SK-N-SH (cell line): ENCODE measurements at regions not wholly inside any gene's neighbourhood (a gene's known extent, or its start where the extent isn't known, plus 50 kb on each side); places are given as distances from the start of the nearest gene placed in this dataset.

Experiments used
- CTCF ChIA-PET: fragments of 300-600, 350-600 bp; formaldehyde crosslinking; extraction: SDS; loops from one replicate; lab custom pipeline; 2021; lab: Yijun Ruan, JAX
- POLR2A ChIA-PET: fragments of 350-600 bp; sonication (Branson Sonifier 250); formaldehyde crosslinking; extraction: SDS; loops from one replicate; lab custom pipeline; 2020; ENCODE audit warnings: antibody characterized with exemption, inconsistent platforms; lab: Yijun Ruan, JAX
- DNase-seq: peaks from one replicate; pipeline ENCODE4 v3.0.0; 2012
- H2AFZ ChIP-seq: fragments of 200-600 bp; sonication (generic); 2 replicates; pipeline ENCODE4 v1.8.1; 2016; ENCODE audit warnings: antibody characterized with exemption, mild to moderate bottlenecking, low read depth
- H3F3A ChIP-seq: fragments of 200-600 bp; sonication (generic); replicated peaks from 2 replicates; pipeline ENCODE3; 2016; ENCODE audit warnings: antibody characterized with exemption, mild to moderate bottlenecking; ENCODE audit not compliant: insufficient read depth
- H3K27ac ChIP-seq, 2 experiments: fragments of 200-500 bp in 1 of 2; fragments of 200-600 bp in 1 of 2; sonication (Bioruptor generic) in 1 of 2; sonication (generic), shearing (Covaris generic) in 1 of 2; 2 replicates each; pipeline versions ENCODE4 v1.5.1 to v1.6.1; 2014 to 2016; ENCODE audit warnings: low read depth in 2 of 2, inconsistent platforms in 1 of 2, low read length in 1 of 2, mild to moderate bottlenecking in 1 of 2, mixed read lengths in 1 of 2
- H3K27me3 ChIP-seq: fragments of 200-600 bp; sonication (generic), shearing (Covaris generic); 2 replicates; pipeline ENCODE4 v1.6.1; 2016; ENCODE audit warnings: mixed run types; ENCODE audit not compliant: insufficient read depth
- H3K36me3 ChIP-seq, 2 experiments: fragments of 200-500 bp in 1 of 2; fragments of 200-600 bp in 1 of 2; sonication (Bioruptor generic) in 1 of 2; sonication (generic) in 1 of 2; replicated peaks in 1 of 2; 2 replicates each; pipeline versions ENCODE3 to v1.5.1; 2014 to 2016; ENCODE audit warnings: low read length in 1 of 2, mild to moderate bottlenecking in 1 of 2; ENCODE audit not compliant: insufficient read depth in 2 of 2, control insufficient read depth in 1 of 2
- H3K4me1 ChIP-seq, 2 experiments: fragments of 200-500 bp in 1 of 2; fragments of 200-600 bp in 1 of 2; sonication (Bioruptor generic) in 1 of 2; sonication (generic), shearing (Covaris generic) in 1 of 2; 2 replicates each; pipeline versions ENCODE4 v1.5.1 to v1.6.1; 2014 to 2016; ENCODE audit warnings: low read depth in 1 of 2, low read length in 1 of 2, mixed run types in 1 of 2; ENCODE audit not compliant: insufficient read depth in 2 of 2, control insufficient read depth in 1 of 2
- H3K4me2 ChIP-seq: fragments of 200-600 bp; sonication (generic), shearing (Covaris generic); 2 replicates; pipeline ENCODE4 v1.6.1; 2017; ENCODE audit warnings: mixed run types
- H3K4me3 ChIP-seq, 2 experiments: fragments of 200-500 bp in 1 of 2; fragments of 200-600 bp in 1 of 2; sonication (Bioruptor generic) in 1 of 2; sonication (generic), shearing (Covaris generic) in 1 of 2; 2 replicates each; pipeline versions ENCODE4 v1.5.1 to v1.8.1; 2014 to 2016; ENCODE audit warnings: low read depth in 2 of 2, inconsistent platforms in 1 of 2, low read length in 1 of 2, mild to moderate bottlenecking in 1 of 2, mixed read lengths in 1 of 2, moderate library complexity in 1 of 2
- H3K79me2 ChIP-seq: fragments of 200-600 bp; sonication (generic); 2 replicates; pipeline ENCODE4 v1.8.1; 2017; ENCODE audit warnings: mild to moderate bottlenecking; ENCODE audit not compliant: insufficient read depth
- H3K9ac ChIP-seq: fragments of 200-600 bp; sonication (generic); 2 replicates; pipeline ENCODE4 v1.6.1; 2017; ENCODE audit warnings: mixed run types
- H3K9me2 ChIP-seq: fragments of 200-600 bp; sonication (generic); 2 replicates; pipeline ENCODE4 v1.6.1; 2017; ENCODE audit warnings: mixed run types
- H3K9me3 ChIP-seq: fragments of 200-600 bp; sonication (generic); 2 replicates; pipeline ENCODE4 v1.6.1; 2017; ENCODE audit warnings: mixed run types, mild to moderate bottlenecking, moderate library complexity
- H4K20me1 ChIP-seq: fragments of 200-600 bp; sonication (generic); 2 replicates; pipeline ENCODE4 v1.6.1; 2017; ENCODE audit warnings: mild to moderate bottlenecking, mixed run types; ENCODE audit not compliant: insufficient read depth
- EP300 ChIP-seq, 2 experiments: IDR thresholded peaks; 2 replicates each; pipeline versions ENCODE4 v1.4.0 to v1.6.1; 2012; ENCODE audit warnings: borderline replicate concordance in 1 of 2, low read depth in 1 of 2, low read length in 1 of 2
- EZH2phosphoT487 ChIP-seq: fragments of 200-600 bp; sonication (generic); IDR thresholded peaks from 2 replicates; pipeline ENCODE4 v1.6.1; 2017; ENCODE audit warnings: low read depth, mixed run types, mild to moderate bottlenecking, antibody characterized with exemption, moderate library complexity, borderline replicate concordance
- FOSL2 ChIP-seq: IDR thresholded peaks from 2 replicates; pipeline ENCODE4 v1.4.0; 2012; ENCODE audit warnings: low read depth, mild to moderate bottlenecking, moderate library complexity, borderline replicate concordance
- FOXJ3 ChIP-seq: sonication (generic); formaldehyde crosslinking; IDR thresholded peaks from 2 replicates; pipeline ENCODE4 v1.5.1; 2020; ENCODE audit warnings: mild to moderate bottlenecking, missing genetic modification reagents
- MAX ChIP-seq: IDR thresholded peaks from 2 replicates; pipeline ENCODE4 v1.4.0; 2012; ENCODE audit warnings: low read depth
- MEF2A ChIP-seq: IDR thresholded peaks from 2 replicates; pipeline ENCODE4 v1.4.0; 2012; ENCODE audit warnings: low read depth, borderline replicate concordance
- MXI1 ChIP-seq: IDR thresholded peaks from 2 replicates; pipeline ENCODE4 v1.6.1; 2012; ENCODE audit warnings: mild to moderate bottlenecking, low read depth, low read length, improper control_type of control experiment
- POLR2AphosphoS5 ChIP-seq: IDR thresholded peaks from 2 replicates; pipeline ENCODE4 v1.6.1; 2012; ENCODE audit warnings: low read depth, low read length
- RAD21 ChIP-seq: IDR thresholded peaks from 2 replicates; pipeline ENCODE4 v1.6.1; 2012; ENCODE audit warnings: mild to moderate bottlenecking, low read length
- REST ChIP-seq: IDR thresholded peaks from 2 replicates; pipeline ENCODE4 v1.6.1; 2012; ENCODE audit warnings: mild to moderate bottlenecking, low read depth, low read length, moderate library complexity
- SMC3 ChIP-seq: IDR thresholded peaks from 2 replicates; pipeline ENCODE4 v1.6.1; 2012; ENCODE audit warnings: low read depth, low read length, improper control_type of control experiment
- TAF1 ChIP-seq: IDR thresholded peaks from 2 replicates; pipeline ENCODE4 v1.6.1; 2012; ENCODE audit warnings: low read depth, mild to moderate bottlenecking, low read length, moderate library complexity, borderline replicate concordance
- TEAD4 ChIP-seq: IDR thresholded peaks from 2 replicates; pipeline ENCODE4 v1.4.0; 2012; ENCODE audit warnings: mild to moderate bottlenecking, borderline replicate concordance; ENCODE audit not compliant: insufficient read depth
- USF2 ChIP-seq: fragments of 150-350 bp; IDR thresholded peaks from 2 replicates; pipeline ENCODE4 v1.6.1; 2017; ENCODE audit warnings: antibody characterized with exemption, low read length, low read depth, borderline replicate concordance
- WGBS: methylation state at CpG from one replicate; pipeline ENCODE4 v1.1.6; 2017; ENCODE audit warnings: low lambda C conversion rate; 5-methylcytosine and 5-hydroxymethylcytosine counted together

- no peaks in the 10 kb centered on the region for H4K20me1 ChIP-seq
- H3K4me3 ChIP-seq: no peak overlapping the region
- POLR2A ChIA-PET: interaction anchor here (1.2 to 1.3 kb wide), 2 partner anchors 239 to 286 kb away, joined by 3 read pairs; no protein-coding TSS in a partner anchor
- H3K27ac ChIP-seq: no peak overlapping the region
- no peaks in the 10 kb centered on the region for H3K9me2 ChIP-seq
- H3K9me3 ChIP-seq: no peaks in the 10 kb centered on the region
- 92% methylated on average over 1 of the region's 1 CpG for WGBS
- H3K27me3 ChIP-seq: no peaks in the 10 kb centered on the region
- H3K4me1 ChIP-seq: peaks cover 0 to 23% of the 10 kb centered on the region in 2 experiments; a peak in 2 of 4 replicates
- H3K79me2 ChIP-seq: no peaks in the 10 kb centered on the region
- H3F3A ChIP-seq: no peaks in the 10 kb centered on the region
- CTCF ChIA-PET: interaction anchor here (1.0 to 2.0 kb wide), 5 partner anchors 14 to 699 kb away, joined by 3 to 4 read pairs (median 3); no protein-coding TSS in a partner anchor
- H3K9ac ChIP-seq: no peak overlapping the region
- no peaks in the 10 kb centered on the region for H3K36me3 ChIP-seq
- no peak for DNase-seq
- H2AFZ ChIP-seq: no peak overlapping the region
- no peak overlapping the region for H3K4me2 ChIP-seq
- TF ChIP-seq TAF1: no peak
- no peak for TF ChIP-seq USF2
- no peak for TF ChIP-seq MEF2A
- no peak for TF ChIP-seq EZH2phosphoT487
- no peak for TF ChIP-seq FOXJ3 (CRISPR knock-in tag)
- TF ChIP-seq SMC3: no peak
- no peak for TF ChIP-seq REST
- TF ChIP-seq RAD21: no peak
- no peak for TF ChIP-seq EP300 (IDR thresholded peaks at IDR 0.05; ENCODE audit: borderline replicate concordance in 1 of 2, low read depth in 1 of 2, low read length in 1 of 2)
- no peak for TF ChIP-seq MAX
- TF ChIP-seq MXI1: no peak
Observed at GRCh38 chr4:152064753-152065152, 303.9 kb upstream of the GATB start.

- no peaks in the 10 kb centered on the region for H3K9me3 ChIP-seq
- peaks cover 0 to 23% of the 10 kb centered on the region in 2 experiments; a peak in 2 of 4 replicates for H3K4me1 ChIP-seq
- H2AFZ ChIP-seq: no peak overlapping the region
- no peaks in the 10 kb centered on the region for H3K36me3 ChIP-seq
- ChIA-PET CTCF (interaction anchor here (0.9 to 2.0 kb wide), 8 partner anchors 9 to 699 kb away, joined by 3 to 4 read pairs (median 3); no protein-coding TSS in a partner anchor), POLR2A (interaction anchor here (0.7 to 1.3 kb wide), 3 partner anchors 10 to 286 kb away, joined by 3 read pairs; no protein-coding TSS in a partner anchor)
- H3K27ac ChIP-seq: peak overlapping the region in 1 of 2 experiments; percentile 81; a peak in 2 of 4 replicates
- H3K79me2 ChIP-seq: no peaks in the 10 kb centered on the region
- H3K27me3 ChIP-seq: no peaks in the 10 kb centered on the region
- no peak for DNase-seq
- WGBS: 70% methylated on average over 2 of the region's 2 CpGs
- no peaks in the 10 kb centered on the region for H3K9me2 ChIP-seq
- H3K9ac ChIP-seq: no peak overlapping the region
- no peak for TF ChIP-seq FOSL2
- TF ChIP-seq POLR2AphosphoS5: no peak
- no peak for TF ChIP-seq TEAD4
- H3K4me2 ChIP-seq: no peak overlapping the region
- no peaks in the 10 kb centered on the region for H3F3A ChIP-seq
- H3K4me3 ChIP-seq: no peak overlapping the region
- no peaks in the 10 kb centered on the region for H4K20me1 ChIP-seq
Observed at GRCh38 chr4:152064282-152064681, 303.5 kb upstream of the GATB start.
